Mesothelial cell of epicardium (in vitro differentiated cells): ENCODE measurements at regions not wholly inside any gene's neighbourhood (a gene's known extent, or its start where the extent isn't known, plus 50 kb on each side); places are given as distances from the start of the nearest gene placed in this dataset.
A peak's percentile ranks its signal among the peaks of the same experiment; 100 is the strongest.
"Not testable (repeated sequence)": the region's sequence is repeated elsewhere in the genome, so short reads cannot be mapped to it uniquely, and the experiment has no call there.

ENCODE experiments used
- DNase-seq, 2 experiments: peaks; one replicate each; pipeline ENCODE4 v3.0.0; 2021; ENCODE audit warnings: low spot score in 2 of 2; ENCODE audit not compliant: unreplicated experiment in 2 of 2
- H3K27ac Mint-ChIP-seq: 2 replicates; pipeline ENCODE4 v1.8.0; 2021; ENCODE audit warnings: mixed read lengths
- H3K27me3 Mint-ChIP-seq: 2 replicates; pipeline ENCODE4 v1.8.0; 2021; ENCODE audit warnings: low read depth, mixed read lengths
- H3K36me3 Mint-ChIP-seq: 2 replicates; pipeline ENCODE4 v1.8.0; 2021; ENCODE audit warnings: mixed read lengths
- H3K4me1 Mint-ChIP-seq: 2 replicates; pipeline ENCODE4 v1.8.0; 2021; ENCODE audit warnings: mixed read lengths
- H3K4me3 Mint-ChIP-seq: 2 replicates; pipeline ENCODE4 v1.8.0; 2021; ENCODE audit warnings: mild to moderate bottlenecking, moderate library complexity, mixed read lengths
- H3K9me3 Mint-ChIP-seq: 2 replicates; pipeline ENCODE4 v1.8.0; 2021; ENCODE audit warnings: mixed read lengths
- CTCF ChIP-seq: fragments of 200-600 bp; sonication (generic); IDR thresholded peaks from one replicate; pipeline ENCODE4 v1.5.0; 2021; ENCODE audit warnings: antibody characterized with exemption; ENCODE audit not compliant: unreplicated experiment

- no peaks in the 10 kb centered on the region for H3K9me3 Mint-ChIP-seq
- no peak overlapping the region for H3K4me3 Mint-ChIP-seq
- TF ChIP-seq CTCF, result no peak
- H3K27me3 Mint-ChIP-seq, result no peaks in the 10 kb centered on the region
- DNase-seq, result no peak
- peak overlapping the region; percentile 92 for H3K27ac Mint-ChIP-seq
- H3K4me1 Mint-ChIP-seq, result peaks cover 65% of the 10 kb centered on the region
- no peaks in the 10 kb centered on the region for H3K36me3 Mint-ChIP-seq
Observed at GRCh38 chr9:129427149-129427548, 193.8 kb downstream of the C9orf50 start.

GRCh38 chr9:129423755-129424154 lies 197.1 kb downstream of the C9orf50 start:
- peaks cover 36% of the 10 kb centered on the region for H3K4me1 Mint-ChIP-seq

GRCh38 chr9:129423216-129423615 lies 197.7 kb downstream of the C9orf50 start:
- H3K4me3 Mint-ChIP-seq, result no peak overlapping the region
- H3K27me3 Mint-ChIP-seq, result no peaks in the 10 kb centered on the region
- no peak for DNase-seq
- H3K4me1 Mint-ChIP-seq, result peaks cover 30% of the 10 kb centered on the region
- H3K9me3 Mint-ChIP-seq, result no peaks in the 10 kb centered on the region
- H3K27ac Mint-ChIP-seq, result no peak overlapping the region
- TF ChIP-seq CTCF, result no peak
- no peaks in the 10 kb centered on the region for H3K36me3 Mint-ChIP-seq

More at GRCh38 chr9:129423755-129424154, 197.1 kb downstream of the C9orf50 start:
- H3K4me3 Mint-ChIP-seq, DNase-seq, H3K27ac Mint-ChIP-seq, H3K9me3 Mint-ChIP-seq, H3K36me3 Mint-ChIP-seq, H3K27me3 Mint-ChIP-seq: not testable (repeated sequence)

- Mint-ChIP-seq H3K4me1 (peaks cover 26% of the 10 kb centered on the region), H3K4me3 (no peak overlapping the region), H3K9me3 (no peaks in the 10 kb centered on the region), H3K27me3 (no peaks in the 10 kb centered on the region), H3K36me3 (no peaks in the 10 kb centered on the region), H3K27ac (no peak overlapping the region)
- TF ChIP-seq CTCF, result no peak
- DNase-seq, result no peak
Observed at GRCh38 chr9:129422843-129423192, 198.1 kb downstream of the C9orf50 start.

- Mint-ChIP-seq H3K4me3 (no peak overlapping the region), H3K27me3 (no peaks in the 10 kb centered on the region), H3K36me3 (no peaks in the 10 kb centered on the region), H3K9me3 (no peaks in the 10 kb centered on the region), H3K27ac (no peak overlapping the region), H3K4me1 (peaks cover 22% of the 10 kb centered on the region)
- no peak for TF ChIP-seq CTCF
- no peak for DNase-seq
Observed at GRCh38 chr9:129422032-129422842, 198.7 kb downstream of the C9orf50 start.

GRCh38 chr9:129421371-129421770 lies 199.5 kb downstream of the C9orf50 start:
- Mint-ChIP-seq H3K36me3 (no peaks in the 10 kb centered on the region), H3K27ac (peak overlapping the region; percentile 53), H3K27me3 (no peaks in the 10 kb centered on the region), H3K4me3 (no peak overlapping the region), H3K4me1 (peaks cover 25% of the 10 kb centered on the region), H3K9me3 (no peaks in the 10 kb centered on the region)
- TF ChIP-seq CTCF, result no peak
- no peak for DNase-seq
